ENCODE measurements at regions not wholly inside any gene's neighbourhood (a gene's known extent, or its start where the extent isn't known, plus 50 kb on each side); places are given as distances from the start of the nearest gene placed in this dataset.

DNA sequence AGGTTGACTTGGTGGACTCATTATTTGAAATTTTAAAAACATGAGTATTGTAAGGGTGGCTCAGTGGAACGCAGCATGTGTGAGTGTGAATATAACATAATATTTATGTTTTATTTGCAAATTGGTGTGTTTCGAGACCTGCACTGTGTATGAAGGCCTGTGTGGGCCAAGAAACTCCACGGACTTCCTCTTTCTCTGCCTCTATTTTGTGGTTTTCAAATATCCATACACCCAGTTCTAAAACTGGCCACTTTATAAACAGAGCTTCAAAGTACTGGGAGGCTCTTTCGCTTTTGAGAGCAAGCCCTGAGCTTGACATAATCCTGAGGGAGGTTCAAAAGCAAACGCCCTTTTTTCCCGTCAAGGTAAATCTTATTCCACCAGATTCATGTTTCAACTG, 187.7 kb downstream of the GPAT3 start:
- Mint-ChIP-seq H3K27me3 (ENCODE audit: insufficient read depth, low read depth, poor library complexity) (no peaks in the 10 kb centered on the region), H3K4me3 (no peak overlapping the region), H3K36me3 (ENCODE audit: low read depth) (no peaks in the 10 kb centered on the region), H3K4me1 (peaks cover 10% of the 10 kb centered on the region; the same call in 2 of the 3 replicates), H3K27ac (no peak overlapping the region), H3K9me3 (no peaks in the 10 kb centered on the region)
- no peak overlapping the region for H3K4me2 ChIP-seq
- no peak overlapping the region for H3K27ac ChIP-seq (ENCODE audit: low read depth)
- H3K79me2 ChIP-seq (replicated peaks; ENCODE audit: insufficient read depth): no peaks in the 10 kb centered on the region
- no peaks in the 10 kb centered on the region for H3K36me3 ChIP-seq (ENCODE audit: insufficient read depth)
- no peak for ATAC-seq
- no peak for DNase-seq (ENCODE audit: low spot score)
- no peaks in the 10 kb centered on the region for H4K20me1 ChIP-seq (replicated peaks; ENCODE audit: insufficient read depth)
- H3K27me3 ChIP-seq (ENCODE audit: insufficient read depth): no peaks in the 10 kb centered on the region
- no peak overlapping the region for H2AFZ ChIP-seq
- no peaks in the 10 kb centered on the region for H3K4me1 ChIP-seq (ENCODE audit: insufficient read depth)
- H3K4me3 ChIP-seq: no peak overlapping the region
- TF ChIP-seq ZNF331 (CRISPR knock-in tag; IDR thresholded peaks at IDR 0.05; ENCODE audit: low read depth) (no peak), ZNF114 (CRISPR knock-in tag; IDR thresholded peaks at IDR 0.05) (no peak), NANOG (IDR thresholded peaks at IDR 0.05; ENCODE audit: borderline replicate concordance) (no peak), EZH2phosphoT487 (IDR thresholded peaks at IDR 0.05; ENCODE audit: unreplicated experiment) (no peak), POLR2AphosphoS5 (IDR thresholded peaks at IDR 0.05; ENCODE audit: low read depth) (no peak), EZH2 (IDR thresholded peaks at IDR 0.05; ENCODE audit: low read depth, unreplicated experiment) (no peak), CREB1 (CRISPR knock-in tag; IDR thresholded peaks at IDR 0.05; ENCODE audit: low read depth) (no peak)
- TF ChIP-seq, protein P1, sequence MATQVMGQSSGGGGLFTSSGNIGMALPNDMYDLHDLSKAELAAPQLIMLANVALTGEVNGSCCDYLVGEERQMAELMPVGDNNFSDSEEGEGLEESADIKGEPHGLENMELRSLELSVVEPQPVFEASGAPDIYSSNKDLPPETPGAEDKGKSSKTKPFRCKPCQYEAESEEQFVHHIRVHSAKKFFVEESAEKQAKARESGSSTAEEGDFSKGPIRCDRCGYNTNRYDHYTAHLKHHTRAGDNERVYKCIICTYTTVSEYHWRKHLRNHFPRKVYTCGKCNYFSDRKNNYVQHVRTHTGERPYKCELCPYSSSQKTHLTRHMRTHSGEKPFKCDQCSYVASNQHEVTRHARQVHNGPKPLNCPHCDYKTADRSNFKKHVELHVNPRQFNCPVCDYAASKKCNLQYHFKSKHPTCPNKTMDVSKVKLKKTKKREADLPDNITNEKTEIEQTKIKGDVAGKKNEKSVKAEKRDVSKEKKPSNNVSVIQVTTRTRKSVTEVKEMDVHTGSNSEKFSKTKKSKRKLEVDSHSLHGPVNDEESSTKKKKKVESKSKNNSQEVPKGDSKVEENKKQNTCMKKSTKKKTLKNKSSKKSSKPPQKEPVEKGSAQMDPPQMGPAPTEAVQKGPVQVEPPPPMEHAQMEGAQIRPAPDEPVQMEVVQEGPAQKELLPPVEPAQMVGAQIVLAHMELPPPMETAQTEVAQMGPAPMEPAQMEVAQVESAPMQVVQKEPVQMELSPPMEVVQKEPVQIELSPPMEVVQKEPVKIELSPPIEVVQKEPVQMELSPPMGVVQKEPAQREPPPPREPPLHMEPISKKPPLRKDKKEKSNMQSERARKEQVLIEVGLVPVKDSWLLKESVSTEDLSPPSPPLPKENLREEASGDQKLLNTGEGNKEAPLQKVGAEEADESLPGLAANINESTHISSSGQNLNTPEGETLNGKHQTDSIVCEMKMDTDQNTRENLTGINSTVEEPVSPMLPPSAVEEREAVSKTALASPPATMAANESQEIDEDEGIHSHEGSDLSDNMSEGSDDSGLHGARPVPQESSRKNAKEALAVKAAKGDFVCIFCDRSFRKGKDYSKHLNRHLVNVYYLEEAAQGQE (IDR thresholded peaks at IDR 0.05; ENCODE audit: unreplicated experiment): no peak
- TF ChIP-seq, protein P2, sequence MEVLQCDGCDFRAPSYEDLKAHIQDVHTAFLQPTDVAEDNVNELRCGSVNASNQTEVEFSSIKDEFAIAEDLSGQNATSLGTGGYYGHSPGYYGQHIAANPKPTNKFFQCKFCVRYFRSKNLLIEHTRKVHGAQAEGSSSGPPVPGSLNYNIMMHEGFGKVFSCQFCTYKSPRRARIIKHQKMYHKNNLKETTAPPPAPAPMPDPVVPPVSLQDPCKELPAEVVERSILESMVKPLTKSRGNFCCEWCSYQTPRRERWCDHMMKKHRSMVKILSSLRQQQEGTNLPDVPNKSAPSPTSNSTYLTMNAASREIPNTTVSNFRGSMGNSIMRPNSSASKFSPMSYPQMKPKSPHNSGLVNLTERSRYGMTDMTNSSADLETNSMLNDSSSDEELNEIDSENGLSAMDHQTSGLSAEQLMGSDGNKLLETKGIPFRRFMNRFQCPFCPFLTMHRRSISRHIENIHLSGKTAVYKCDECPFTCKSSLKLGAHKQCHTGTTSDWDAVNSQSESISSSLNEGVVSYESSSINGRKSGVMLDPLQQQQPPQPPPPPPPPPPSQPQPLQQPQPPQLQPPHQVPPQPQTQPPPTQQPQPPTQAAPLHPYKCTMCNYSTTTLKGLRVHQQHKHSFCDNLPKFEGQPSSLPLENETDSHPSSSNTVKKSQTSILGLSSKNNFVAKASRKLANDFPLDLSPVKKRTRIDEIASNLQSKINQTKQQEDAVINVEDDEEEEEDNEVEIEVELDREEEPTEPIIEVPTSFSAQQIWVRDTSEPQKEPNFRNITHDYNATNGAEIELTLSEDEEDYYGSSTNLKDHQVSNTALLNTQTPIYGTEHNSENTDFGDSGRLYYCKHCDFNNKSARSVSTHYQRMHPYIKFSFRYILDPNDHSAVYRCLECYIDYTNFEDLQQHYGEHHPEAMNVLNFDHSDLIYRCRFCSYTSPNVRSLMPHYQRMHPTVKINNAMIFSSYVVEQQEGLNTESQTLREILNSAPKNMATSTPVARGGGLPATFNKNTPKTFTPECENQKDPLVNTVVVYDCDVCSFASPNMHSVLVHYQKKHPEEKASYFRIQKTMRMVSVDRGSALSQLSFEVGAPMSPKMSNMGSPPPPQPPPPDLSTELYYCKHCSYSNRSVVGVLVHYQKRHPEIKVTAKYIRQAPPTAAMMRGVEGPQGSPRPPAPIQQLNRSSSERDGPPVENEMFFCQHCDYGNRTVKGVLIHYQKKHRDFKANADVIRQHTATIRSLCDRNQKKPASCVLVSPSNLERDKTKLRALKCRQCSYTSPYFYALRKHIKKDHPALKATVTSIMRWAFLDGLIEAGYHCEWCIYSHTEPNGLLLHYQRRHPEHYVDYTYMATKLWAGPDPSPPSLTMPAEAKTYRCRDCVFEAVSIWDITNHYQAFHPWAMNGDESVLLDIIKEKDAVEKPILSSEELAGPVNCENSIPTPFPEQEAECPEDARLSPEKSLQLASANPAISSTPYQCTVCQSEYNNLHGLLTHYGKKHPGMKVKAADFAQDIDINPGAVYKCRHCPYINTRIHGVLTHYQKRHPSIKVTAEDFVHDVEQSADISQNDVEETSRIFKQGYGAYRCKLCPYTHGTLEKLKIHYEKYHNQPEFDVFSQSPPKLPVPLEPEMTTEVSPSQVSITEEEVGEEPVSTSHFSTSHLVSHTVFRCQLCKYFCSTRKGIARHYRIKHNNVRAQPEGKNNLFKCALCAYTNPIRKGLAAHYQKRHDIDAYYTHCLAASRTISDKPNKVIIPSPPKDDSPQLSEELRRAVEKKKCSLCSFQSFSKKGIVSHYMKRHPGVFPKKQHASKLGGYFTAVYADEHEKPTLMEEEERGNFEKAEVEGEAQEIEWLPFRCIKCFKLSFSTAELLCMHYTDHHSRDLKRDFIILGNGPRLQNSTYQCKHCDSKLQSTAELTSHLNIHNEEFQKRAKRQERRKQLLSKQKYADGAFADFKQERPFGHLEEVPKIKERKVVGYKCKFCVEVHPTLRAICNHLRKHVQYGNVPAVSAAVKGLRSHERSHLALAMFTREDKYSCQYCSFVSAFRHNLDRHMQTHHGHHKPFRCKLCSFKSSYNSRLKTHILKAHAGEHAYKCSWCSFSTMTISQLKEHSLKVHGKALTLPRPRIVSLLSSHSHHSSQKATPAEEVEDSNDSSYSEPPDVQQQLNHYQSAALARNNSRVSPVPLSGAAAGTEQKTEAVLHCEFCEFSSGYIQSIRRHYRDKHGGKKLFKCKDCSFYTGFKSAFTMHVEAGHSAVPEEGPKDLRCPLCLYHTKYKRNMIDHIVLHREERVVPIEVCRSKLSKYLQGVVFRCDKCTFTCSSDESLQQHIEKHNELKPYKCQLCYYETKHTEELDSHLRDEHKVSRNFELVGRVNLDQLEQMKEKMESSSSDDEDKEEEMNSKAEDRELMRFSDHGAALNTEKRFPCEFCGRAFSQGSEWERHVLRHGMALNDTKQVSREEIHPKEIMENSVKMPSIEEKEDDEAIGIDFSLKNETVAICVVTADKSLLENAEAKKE (CRISPR knock-in tag; IDR thresholded peaks at IDR 0.05): no peak
- no peaks in the 10 kb centered on the region for H3K9me2 ChIP-seq (ENCODE audit: insufficient read depth)
- no peaks in the 10 kb centered on the region for H3F3A ChIP-seq (replicated peaks; ENCODE audit: low read depth)

Data from GM23338 (cell line).